EH (cell line): ENCODE measurements at regions not wholly inside any gene's neighbourhood (a gene's known extent, or its start where the extent isn't known, plus 50 kb on each side); places are given as distances from the start of the nearest gene placed in this dataset.
"Not testable (repeated sequence)": the region's sequence is repeated elsewhere in the genome, so short reads cannot be mapped to it uniquely, and the experiment has no call there.

ENCODE experiments used
- DNase-seq: peaks from one replicate; pipeline ENCODE4 v3.0.0-alpha.2; 2015; ENCODE audit warnings: low read depth

GRCh38 chr3:22765679-22766078 is 437.4 kb upstream of the UBE2E2 start:
- no peak for DNase-seq

GRCh38 chr3:22777834-22778233 is 425.3 kb upstream of the UBE2E2 start:
- DNase-seq = no peak

GRCh38 chr3:22779737-22780136 is 423.4 kb upstream of the UBE2E2 start:
- no peak for DNase-seq

GRCh38 chr3:22792533-22792932 is 410.6 kb upstream of the UBE2E2 start:
- DNase-seq = no peak

GRCh38 chr3:22795917-22796316 is 407.2 kb upstream of the UBE2E2 start:
- no peak for DNase-seq

- no peak for DNase-seq
Measured at GRCh38 chr3:22798461-22798860, 404.7 kb upstream of the UBE2E2 start.

GRCh38 chr3:22819209-22819608 is 383.9 kb upstream of the UBE2E2 start:
- DNase-seq = no peak

GRCh38 chr3:22835041-22835440 is 368.1 kb upstream of the UBE2E2 start:
- no peak for DNase-seq

- DNase-seq = no peak
Measured at GRCh38 chr3:22836131-22836530, 367.0 kb upstream of the UBE2E2 start.

- no peak for DNase-seq
Measured at GRCh38 chr3:22843854-22844253, 359.3 kb upstream of the UBE2E2 start.

GRCh38 chr3:22846566-22846965 is 356.6 kb upstream of the UBE2E2 start:
- no peak for DNase-seq

GRCh38 chr3:22849583-22849982 is 353.5 kb upstream of the UBE2E2 start:
- DNase-seq = not testable (repeated sequence)

GRCh38 chr3:22856811-22857210 is 346.3 kb upstream of the UBE2E2 start:
- DNase-seq = no peak

- DNase-seq = no peak
Measured at GRCh38 chr3:22858486-22858885, 344.6 kb upstream of the UBE2E2 start.

GRCh38 chr3:22859618-22860017 is 343.5 kb upstream of the UBE2E2 start:
- DNase-seq = no peak

- no peak for DNase-seq
Measured at GRCh38 chr3:22861426-22861825, 341.7 kb upstream of the UBE2E2 start.

GRCh38 chr3:22862111-22862510 is 341.0 kb upstream of the UBE2E2 start:
- no peak for DNase-seq

- DNase-seq = not testable (repeated sequence)
Measured at GRCh38 chr3:22882834-22883233, 320.3 kb upstream of the UBE2E2 start.

- DNase-seq = no peak
Measured at GRCh38 chr3:22885039-22885438, 318.1 kb upstream of the UBE2E2 start.

GRCh38 chr3:22885574-22886341 is 317.4 kb upstream of the UBE2E2 start:
- no peak for DNase-seq

GRCh38 chr3:22886439-22887068 is 316.6 kb upstream of the UBE2E2 start:
- no peak for DNase-seq

- DNase-seq = peak; percentile 9
Measured at GRCh38 chr3:22887664-22888291, 315.3 kb upstream of the UBE2E2 start.

GRCh38 chr3:22893101-22893500 is 310.0 kb upstream of the UBE2E2 start:
- no peak for DNase-seq
